ENCODE measurements at regions not wholly inside any gene's neighbourhood (a gene's known extent, or its start where the extent isn't known, plus 50 kb on each side); places are given as distances from the start of the nearest gene placed in this dataset.

DNA sequence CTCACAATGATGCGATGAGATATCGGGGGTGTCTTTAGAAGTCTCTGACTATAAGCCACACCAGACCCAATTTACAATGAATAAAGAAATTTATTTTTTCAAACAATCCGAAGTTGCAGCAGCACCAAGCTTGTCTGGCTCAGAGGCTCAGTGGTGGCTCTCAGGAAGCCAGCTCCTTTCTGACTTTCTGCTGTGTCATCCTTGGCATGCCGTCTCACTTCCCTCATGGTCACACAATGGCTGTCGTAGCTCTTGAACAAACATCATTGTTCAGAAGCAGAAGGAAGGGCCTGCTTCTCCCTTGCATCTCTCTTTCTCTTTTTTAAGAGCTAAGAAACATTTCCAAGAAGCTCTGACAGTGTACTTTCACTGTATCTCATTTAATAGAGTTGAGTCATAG lies 299.0 kb downstream of the DOK5 start:
- H4K20me1 ChIP-seq (ENCODE audit: insufficient read depth, poor library complexity, severe bottlenecking): no peaks in the 10 kb centered on the region
- WGBS (ENCODE audit: low lambda C conversion rate, missing lambda C conversion rate): 89% methylated on average over 5 of the region's 5 CpGs
- H2AFZ ChIP-seq: no peak overlapping the region
- no peak overlapping the region for H3K4me3 ChIP-seq
- no peaks in the 10 kb centered on the region for H3K79me2 ChIP-seq
- no peaks in the 10 kb centered on the region for H3K36me3 ChIP-seq (replicated peaks; ENCODE audit: insufficient read depth, low read depth)
- TF ChIP-seq EZH2phosphoT487 (IDR thresholded peaks at IDR 0.05; ENCODE audit: low read depth, severe bottlenecking, unreplicated experiment) (no peak), EZH2 (IDR thresholded peaks at IDR 0.05; ENCODE audit: borderline replicate concordance) (no peak)
- TF ChIP-seq, protein P1, sequence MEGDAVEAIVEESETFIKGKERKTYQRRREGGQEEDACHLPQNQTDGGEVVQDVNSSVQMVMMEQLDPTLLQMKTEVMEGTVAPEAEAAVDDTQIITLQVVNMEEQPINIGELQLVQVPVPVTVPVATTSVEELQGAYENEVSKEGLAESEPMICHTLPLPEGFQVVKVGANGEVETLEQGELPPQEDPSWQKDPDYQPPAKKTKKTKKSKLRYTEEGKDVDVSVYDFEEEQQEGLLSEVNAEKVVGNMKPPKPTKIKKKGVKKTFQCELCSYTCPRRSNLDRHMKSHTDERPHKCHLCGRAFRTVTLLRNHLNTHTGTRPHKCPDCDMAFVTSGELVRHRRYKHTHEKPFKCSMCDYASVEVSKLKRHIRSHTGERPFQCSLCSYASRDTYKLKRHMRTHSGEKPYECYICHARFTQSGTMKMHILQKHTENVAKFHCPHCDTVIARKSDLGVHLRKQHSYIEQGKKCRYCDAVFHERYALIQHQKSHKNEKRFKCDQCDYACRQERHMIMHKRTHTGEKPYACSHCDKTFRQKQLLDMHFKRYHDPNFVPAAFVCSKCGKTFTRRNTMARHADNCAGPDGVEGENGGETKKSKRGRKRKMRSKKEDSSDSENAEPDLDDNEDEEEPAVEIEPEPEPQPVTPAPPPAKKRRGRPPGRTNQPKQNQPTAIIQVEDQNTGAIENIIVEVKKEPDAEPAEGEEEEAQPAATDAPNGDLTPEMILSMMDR (IDR thresholded peaks at IDR 0.05; ENCODE audit: poor library complexity): no peak
- H3K4me2 ChIP-seq: no peak overlapping the region
- no peak overlapping the region for H3K27ac ChIP-seq
- no peak for DNase-seq (ENCODE audit: low spot score)
- H3K9me2 ChIP-seq (replicated peaks; ENCODE audit: insufficient read depth): no peaks in the 10 kb centered on the region
- H3K4me1 ChIP-seq (ENCODE audit: insufficient read depth): no peaks in the 10 kb centered on the region
- H3K27me3 ChIP-seq: no peaks in the 10 kb centered on the region
- no peaks in the 10 kb centered on the region for H3K9me3 ChIP-seq (ENCODE audit: low read depth)

DNA sequence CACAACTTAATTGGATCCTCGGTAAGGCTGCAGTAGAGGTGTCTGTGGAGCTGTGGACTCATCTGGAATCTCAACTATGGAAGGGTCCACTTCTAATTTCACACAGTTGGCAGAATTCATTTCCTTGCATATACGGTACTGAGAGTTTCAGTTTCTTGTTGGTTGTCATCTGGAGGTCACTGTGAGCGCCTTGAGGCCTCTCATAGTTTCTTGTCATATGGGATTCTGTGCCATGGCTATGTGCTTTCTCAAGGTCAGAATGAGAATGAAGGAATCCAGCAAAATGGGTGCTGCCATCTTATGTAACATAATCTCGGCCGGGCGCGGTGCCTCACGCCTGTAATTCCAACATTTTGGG lies 298.2 kb downstream of the DOK5 start:
- Histone ChIP-seq H2AFZ (no peak overlapping the region), H3K27me3 (no peaks in the 10 kb centered on the region), H3K4me1 (ENCODE audit: insufficient read depth) (no peaks in the 10 kb centered on the region), H3K27ac (no peak overlapping the region), H3K9me2 (replicated peaks; ENCODE audit: insufficient read depth) (no peaks in the 10 kb centered on the region), H3K36me3 (replicated peaks; ENCODE audit: insufficient read depth, low read depth) (no peaks in the 10 kb centered on the region), H3K79me2 (no peaks in the 10 kb centered on the region), H3K4me3 (no peak overlapping the region), H3K9me3 (ENCODE audit: low read depth) (no peaks in the 10 kb centered on the region), H3K4me2 (no peak overlapping the region), H4K20me1 (ENCODE audit: insufficient read depth, poor library complexity, severe bottlenecking) (no peaks in the 10 kb centered on the region)
- DNase-seq (ENCODE audit: low spot score): no peak
- WGBS (ENCODE audit: low lambda C conversion rate, missing lambda C conversion rate): 95% methylated on average over 8 of the region's 8 CpGs
- TF ChIP-seq EZH2phosphoT487 (IDR thresholded peaks at IDR 0.05; ENCODE audit: low read depth, severe bottlenecking, unreplicated experiment): no peak

DNA sequence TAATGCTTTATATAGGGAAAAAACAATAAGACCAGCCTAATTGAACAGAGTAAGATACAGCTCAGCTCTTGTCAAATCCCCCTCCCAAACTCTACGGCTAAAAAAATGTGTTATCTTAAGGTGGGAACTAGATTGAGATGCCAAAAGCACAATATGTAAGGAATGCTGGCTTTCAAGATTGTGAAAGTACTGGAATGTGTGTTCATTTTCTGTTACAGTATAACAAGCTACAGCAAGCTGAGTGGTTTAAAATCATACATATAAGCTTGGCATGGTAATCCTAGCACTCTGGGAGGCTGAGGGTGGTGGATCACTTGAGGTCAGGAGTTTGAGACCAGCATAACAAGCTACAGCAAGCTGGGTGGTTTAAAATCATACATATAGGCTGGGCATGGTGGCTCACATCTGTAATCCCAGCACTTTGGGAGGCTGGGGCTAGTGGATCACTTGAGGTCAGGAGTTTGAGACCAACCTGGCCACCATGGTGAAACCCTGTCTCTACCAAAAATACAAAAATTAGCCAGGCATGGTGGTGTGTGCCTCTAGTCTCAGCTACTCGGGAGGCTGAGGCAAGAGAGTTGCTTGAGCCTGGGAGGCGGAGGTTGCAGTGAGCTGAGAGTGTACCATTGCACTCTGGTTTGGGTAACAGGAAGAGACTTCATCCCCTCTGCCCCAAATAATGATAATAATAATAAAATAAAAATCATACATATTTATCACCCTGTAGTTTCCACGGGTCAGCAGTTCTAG lies 297.7 kb downstream of the DOK5 start:
- Histone ChIP-seq H3K4me3 (no peak overlapping the region), H2AFZ (no peak overlapping the region), H3K9me2 (replicated peaks; ENCODE audit: insufficient read depth) (no peaks in the 10 kb centered on the region), H3K4me1 (ENCODE audit: insufficient read depth) (no peaks in the 10 kb centered on the region), H3K4me2 (no peak overlapping the region), H3K79me2 (no peaks in the 10 kb centered on the region), H3K36me3 (replicated peaks; ENCODE audit: insufficient read depth, low read depth) (no peaks in the 10 kb centered on the region), H3K27ac (no peak overlapping the region), H4K20me1 (ENCODE audit: insufficient read depth, poor library complexity, severe bottlenecking) (no peaks in the 10 kb centered on the region), H3K9me3 (ENCODE audit: low read depth) (no peaks in the 10 kb centered on the region), H3K27me3 (no peaks in the 10 kb centered on the region)
- no peak for DNase-seq (ENCODE audit: low spot score)
- 78% methylated on average over 4 of the region's 4 CpGs for WGBS (ENCODE audit: low lambda C conversion rate, missing lambda C conversion rate)
- TF ChIP-seq EZH2 (IDR thresholded peaks at IDR 0.05; ENCODE audit: borderline replicate concordance): no peak

DNA sequence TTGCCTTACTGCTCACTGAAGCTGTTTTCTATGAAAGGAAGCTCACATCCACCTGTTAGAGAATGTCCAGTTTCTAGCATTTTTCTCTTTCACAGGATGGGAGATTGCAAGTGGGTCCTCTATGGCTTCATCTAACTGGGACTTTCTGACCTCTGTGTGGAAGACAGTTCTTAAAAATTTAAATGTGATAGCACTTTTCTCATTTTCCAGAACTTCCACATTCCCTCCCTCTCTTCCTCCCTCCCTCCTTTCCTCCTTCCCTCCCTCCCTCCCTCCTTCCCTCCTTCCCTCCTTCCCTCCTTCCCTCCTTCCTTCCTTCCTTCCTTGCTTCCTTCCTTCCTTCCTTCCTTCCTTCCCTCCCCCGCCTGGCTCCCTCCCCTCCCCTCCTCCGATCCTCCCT lies 291.1 kb downstream of the DOK5 start:
- H3K4me1 ChIP-seq (ENCODE audit: insufficient read depth): no peaks in the 10 kb centered on the region
- no peaks in the 10 kb centered on the region for H3K9me2 ChIP-seq (replicated peaks; ENCODE audit: insufficient read depth)
- no peaks in the 10 kb centered on the region for H4K20me1 ChIP-seq (ENCODE audit: insufficient read depth, poor library complexity, severe bottlenecking)
- no peaks in the 10 kb centered on the region for H3K9me3 ChIP-seq (ENCODE audit: low read depth)
- no peak overlapping the region for H2AFZ ChIP-seq
- no peak overlapping the region for H3K4me3 ChIP-seq
- DNase-seq (ENCODE audit: low spot score): no peak
- no peak for TF ChIP-seq EZH2phosphoT487 (IDR thresholded peaks at IDR 0.05; ENCODE audit: low read depth, severe bottlenecking, unreplicated experiment)
- no peaks in the 10 kb centered on the region for H3K79me2 ChIP-seq
- WGBS (ENCODE audit: low lambda C conversion rate, missing lambda C conversion rate): 14% methylated on average over 2 of the region's 2 CpGs
- no peaks in the 10 kb centered on the region for H3K36me3 ChIP-seq (replicated peaks; ENCODE audit: insufficient read depth, low read depth)
- H3K27ac ChIP-seq: no peak overlapping the region
- no peak overlapping the region for H3K4me2 ChIP-seq
- H3K27me3 ChIP-seq: no peaks in the 10 kb centered on the region

DNA sequence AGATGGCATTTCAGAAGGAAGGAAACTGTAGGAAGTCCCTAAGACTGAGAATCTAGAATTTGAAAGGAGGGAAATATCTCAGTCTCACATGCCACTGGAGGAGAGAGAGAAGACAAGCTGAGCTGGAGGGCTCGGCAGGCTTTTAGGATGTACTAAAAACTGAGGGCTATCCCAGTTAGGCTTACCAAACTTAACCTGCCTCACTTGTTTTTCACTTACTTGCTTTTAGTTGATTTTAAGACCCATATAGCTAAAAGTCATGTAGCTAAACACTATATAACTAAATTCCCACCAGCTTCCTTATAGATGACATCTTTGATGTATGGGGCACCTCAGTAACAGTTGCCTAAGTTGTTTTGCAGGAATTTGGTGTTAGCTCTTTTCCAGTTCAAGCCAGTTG lies 288.0 kb downstream of the DOK5 start:
- Histone ChIP-seq H2AFZ (no peak overlapping the region), H3K9me3 (ENCODE audit: low read depth) (no peaks in the 10 kb centered on the region), H3K79me2 (no peaks in the 10 kb centered on the region), H3K36me3 (replicated peaks; ENCODE audit: insufficient read depth, low read depth) (no peaks in the 10 kb centered on the region), H3K4me3 (no peak overlapping the region), H3K4me2 (no peak overlapping the region), H3K27ac (no peak overlapping the region), H3K4me1 (ENCODE audit: insufficient read depth) (no peaks in the 10 kb centered on the region), H3K27me3 (no peaks in the 10 kb centered on the region), H4K20me1 (ENCODE audit: insufficient read depth, poor library complexity, severe bottlenecking) (no peaks in the 10 kb centered on the region), H3K9me2 (replicated peaks; ENCODE audit: insufficient read depth) (no peaks in the 10 kb centered on the region)
- DNase-seq (ENCODE audit: low spot score): no peak
- WGBS (ENCODE audit: low lambda C conversion rate, missing lambda C conversion rate): 96% methylated on average over 1 of the region's 1 CpG
- no peak for TF ChIP-seq EZH2phosphoT487 (IDR thresholded peaks at IDR 0.05; ENCODE audit: low read depth, severe bottlenecking, unreplicated experiment)
- TF ChIP-seq, protein P1 (IDR thresholded peaks at IDR 0.05; ENCODE audit: poor library complexity): no peak
- TF ChIP-seq EZH2 (IDR thresholded peaks at IDR 0.05; ENCODE audit: borderline replicate concordance): no peak
